ENCODE measurements at regions not wholly inside any gene's neighbourhood (a gene's known extent, or its start where the extent isn't known, plus 50 kb on each side); places are given as distances from the start of the nearest gene placed in this dataset.
"Not testable (repeated sequence)": the region's sequence is repeated elsewhere in the genome, so short reads cannot be mapped to it uniquely, and the experiment has no call there.

DNA sequence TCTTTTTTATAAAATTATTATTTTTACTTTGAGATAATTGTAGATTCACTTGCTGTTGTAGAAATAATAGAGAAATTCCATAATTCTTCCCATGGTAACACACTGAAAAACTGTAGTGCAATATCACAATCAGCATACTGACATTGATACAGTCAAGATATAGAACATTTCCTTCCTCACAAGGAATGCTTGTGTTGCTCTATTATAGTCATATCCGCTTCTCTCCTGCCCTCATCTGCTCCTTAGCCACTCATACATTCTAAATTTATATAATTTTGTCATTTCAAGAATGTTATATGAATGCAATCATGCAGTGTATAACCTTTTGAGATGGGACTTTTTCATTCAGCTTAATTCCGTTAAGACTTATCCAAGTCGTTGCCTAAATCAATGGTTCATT is 320.2 kb downstream of the BARHL2 start:
- no peak for DNase-seq

DNA sequence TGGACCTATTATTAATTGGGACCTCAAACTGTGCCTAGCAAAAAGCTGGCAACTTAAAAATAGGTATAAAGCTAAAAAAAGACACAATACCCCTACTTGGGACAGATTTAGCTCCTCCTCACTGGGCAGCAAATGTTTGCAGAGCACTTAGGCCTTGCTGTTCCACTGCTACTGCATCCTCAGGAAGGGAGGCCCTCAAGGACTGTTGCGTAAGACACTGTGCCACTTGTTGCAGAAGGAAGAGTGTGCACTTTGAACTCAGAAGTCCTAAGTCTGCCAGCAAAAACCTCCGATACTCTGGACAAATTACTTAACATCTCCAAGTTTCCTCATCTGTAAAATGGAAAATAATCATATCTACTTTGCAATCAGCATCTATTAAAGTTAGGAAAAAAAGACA is 322.9 kb downstream of the BARHL2 start:
- no peak for DNase-seq

DNA sequence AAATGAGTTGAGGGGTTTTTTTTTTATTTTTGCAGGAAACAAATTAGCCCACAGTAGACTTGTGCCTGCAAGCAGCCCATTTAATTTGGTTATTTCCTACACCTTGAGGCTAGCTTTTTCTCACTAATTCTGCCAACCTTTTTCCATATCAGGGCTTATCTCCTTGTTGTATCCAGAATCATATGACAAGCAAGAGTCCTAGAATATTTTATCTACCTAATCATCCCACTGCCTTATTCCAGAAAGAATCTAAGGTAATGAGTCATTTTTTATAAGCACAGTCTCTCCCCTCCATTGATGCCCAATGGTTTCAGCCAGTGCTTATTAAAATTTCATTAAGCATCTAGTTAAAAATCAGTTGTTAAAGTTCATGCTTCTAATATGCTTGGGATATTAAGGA is 324.1 kb downstream of the BARHL2 start:
- no peak for DNase-seq

DNA sequence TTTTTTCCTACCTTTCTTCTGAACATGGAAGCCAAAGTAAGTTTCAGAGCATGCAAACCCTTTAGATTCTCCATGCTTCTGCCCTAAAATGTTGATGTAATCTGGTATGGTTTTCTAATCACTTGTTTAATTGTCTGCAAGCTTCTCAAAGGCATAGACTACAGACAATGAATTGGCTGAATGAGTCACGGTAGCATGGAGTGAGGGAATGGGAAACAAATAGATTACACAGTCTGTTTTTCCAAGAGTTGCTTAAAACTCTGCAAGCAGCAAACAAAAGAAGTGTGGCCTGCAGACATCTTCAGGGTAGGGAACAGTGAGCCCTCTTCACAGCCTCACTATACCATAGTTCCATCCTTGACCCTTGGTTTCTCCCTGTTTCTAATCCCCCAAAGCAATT is 326.0 kb downstream of the BARHL2 start:
- DNase-seq = no peak

DNA sequence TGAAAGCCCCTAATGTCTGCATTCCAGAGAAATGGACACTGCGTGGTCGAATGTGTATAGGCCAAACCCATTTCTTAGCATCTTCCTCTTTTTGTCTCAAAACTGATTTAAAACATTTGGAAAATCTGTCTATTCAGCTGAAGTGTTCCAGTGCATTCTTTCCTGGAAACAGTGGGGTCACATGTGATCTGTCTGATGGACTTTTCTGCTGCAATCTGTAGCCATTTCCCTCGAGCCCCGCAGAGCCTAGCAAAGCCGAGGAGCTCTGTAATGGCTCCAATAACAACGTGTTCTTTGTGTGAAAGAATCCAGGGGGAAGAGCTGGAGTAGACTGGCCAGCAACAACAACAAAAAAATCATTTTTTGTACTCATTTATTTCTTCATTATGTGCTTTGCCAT is 329.3 kb downstream of the BARHL2 start:
- DNase-seq = no peak

DNA sequence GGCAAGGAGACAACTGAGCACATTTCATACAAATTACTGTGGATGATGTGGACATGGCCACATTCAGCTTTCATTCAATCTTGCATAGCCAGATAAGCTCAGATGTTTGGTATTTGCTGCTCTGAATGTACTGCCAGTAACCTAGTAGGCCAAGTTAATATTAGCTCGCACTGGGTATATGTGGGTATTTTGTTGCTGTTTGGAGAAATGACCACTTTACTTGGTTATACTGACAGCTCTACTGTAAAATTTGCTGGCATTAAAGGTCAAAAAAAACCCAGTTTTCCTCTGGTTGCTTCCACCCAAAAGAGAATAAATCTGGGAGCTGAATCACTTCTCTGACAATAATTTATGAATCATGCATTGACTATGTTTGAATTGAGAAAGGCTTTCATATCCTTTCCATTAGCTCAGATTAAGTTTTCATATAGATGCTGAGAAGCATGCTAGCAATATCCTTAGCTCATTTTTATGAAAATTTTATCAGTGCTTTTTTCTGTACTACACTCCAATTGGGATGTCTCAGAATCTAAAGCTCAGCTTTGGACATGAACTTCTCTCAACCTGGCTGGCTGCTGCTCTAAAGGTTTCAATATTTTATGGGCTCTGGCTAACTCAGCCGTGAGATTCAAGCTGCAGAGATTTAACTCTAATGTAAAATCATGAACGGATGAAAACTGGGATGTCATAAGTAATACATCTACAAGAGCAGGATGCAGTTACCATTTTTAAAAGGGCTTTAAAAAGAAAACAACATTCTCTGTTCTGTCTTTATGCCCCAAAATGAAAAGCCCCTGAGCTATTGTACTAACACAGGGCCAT is 330.0 kb downstream of the BARHL2 start:
- no peak for DNase-seq

DNA sequence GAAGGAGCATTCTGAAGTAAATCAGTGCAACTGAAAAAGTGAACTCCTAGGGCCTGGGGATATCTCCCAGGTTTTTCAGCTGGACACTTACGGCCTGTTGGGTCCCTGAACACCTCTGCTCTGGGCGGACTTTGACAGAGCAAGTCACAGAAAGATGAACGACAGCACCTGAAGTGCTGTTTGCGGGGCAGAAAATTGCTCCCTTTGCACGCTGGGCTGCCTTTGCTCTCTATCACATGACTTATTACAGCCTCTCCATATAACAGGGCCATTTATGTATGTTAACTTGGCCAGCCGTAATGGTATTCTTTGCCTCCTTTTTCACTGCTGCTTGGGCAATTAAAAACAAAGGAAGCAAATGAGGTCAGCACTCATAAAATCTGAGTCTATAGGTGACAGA is 332.9 kb downstream of the BARHL2 start:
- DNase-seq = no peak

DNA sequence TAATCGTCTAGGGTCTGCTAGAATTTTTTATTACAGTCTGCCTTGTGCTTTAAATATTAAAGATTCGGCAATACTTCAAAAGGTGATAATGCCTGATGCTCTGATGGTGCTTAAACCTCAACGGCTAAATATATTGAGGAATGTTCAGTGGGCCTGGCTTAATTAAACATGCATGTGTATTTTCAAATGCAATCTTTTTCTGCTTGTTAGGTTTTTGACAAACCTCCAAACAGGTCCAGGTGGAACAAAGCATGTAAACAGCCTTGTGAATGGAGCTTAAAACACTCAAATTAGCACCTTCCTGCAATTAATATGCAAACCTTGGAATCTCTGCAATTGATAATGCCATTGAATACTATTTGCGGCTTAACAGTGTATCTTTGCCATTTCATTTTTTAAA is 334.9 kb downstream of the BARHL2 start:
- DNase-seq = no peak

DNA sequence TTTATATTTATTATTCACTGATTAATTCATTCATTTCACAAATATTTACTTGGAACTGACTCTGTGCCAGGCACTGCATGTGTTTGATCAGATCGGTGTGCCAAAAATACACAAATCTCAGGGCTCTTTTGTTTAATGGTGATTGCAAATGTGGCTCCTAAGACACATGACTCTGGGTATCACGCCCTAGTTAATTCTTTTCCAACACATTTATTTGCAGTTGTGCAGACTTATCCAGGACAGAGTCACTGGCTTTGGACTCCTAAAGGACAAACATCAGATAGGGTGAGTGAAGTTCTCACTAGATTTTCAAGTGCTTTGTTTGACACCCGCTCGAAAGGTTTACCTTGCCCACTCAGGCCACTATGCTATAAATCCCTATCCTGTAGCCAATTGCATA is 335.5 kb downstream of the BARHL2 start:
- DNase-seq = no peak

DNA sequence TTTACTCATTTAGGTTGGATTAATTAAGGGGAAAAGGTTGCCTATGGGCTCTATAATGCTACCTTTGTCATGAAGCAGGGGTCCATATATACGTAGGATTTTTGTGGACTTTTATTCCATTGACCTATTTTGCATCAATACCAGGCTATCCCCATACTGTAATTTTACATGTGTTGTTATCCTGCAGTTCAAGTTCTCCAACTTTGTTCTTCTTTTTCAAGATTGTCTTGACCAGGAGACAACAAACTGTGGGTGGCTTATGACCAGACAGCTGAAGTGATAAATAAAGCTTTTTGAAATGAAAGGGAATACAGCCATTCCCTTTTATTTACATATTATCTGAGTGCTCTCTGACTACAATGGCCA is 345.7 kb downstream of the BARHL2 start:
- no peak for DNase-seq

DNA sequence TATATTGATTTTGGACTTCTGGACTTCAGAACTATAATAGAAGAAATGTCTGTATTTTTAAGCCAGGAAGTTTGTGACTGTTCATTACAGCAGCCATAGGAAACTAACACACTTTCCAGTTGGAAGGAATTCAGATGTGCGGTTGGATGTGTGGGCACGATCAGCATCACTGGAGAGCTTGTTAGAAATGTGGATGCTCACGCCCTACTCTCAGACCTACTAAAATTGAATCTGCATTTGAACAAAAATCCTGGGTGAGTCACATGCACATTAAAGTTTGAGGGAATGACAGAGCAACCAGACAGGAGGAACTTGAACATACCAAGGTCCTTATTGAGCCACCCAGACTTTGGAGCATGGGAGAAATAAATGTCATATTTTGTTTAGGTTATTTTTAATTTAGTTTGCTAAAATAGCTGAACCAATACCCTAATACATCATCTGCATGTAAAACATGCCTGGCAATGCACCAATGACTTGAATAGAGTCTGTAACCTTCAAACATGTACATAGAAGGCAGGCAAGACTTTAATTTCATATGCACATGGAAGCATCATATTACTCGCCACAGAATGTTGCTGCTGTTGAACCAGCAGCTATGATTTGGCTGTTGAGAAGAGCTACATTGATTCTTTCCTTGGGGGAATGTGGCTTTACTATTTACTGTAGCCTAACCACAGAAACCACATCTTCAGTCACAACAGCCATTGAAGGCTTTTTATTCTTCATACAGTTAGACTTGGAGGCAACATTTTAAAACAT is 346.2 kb downstream of the BARHL2 start:
- DNase-seq = no peak

DNA sequence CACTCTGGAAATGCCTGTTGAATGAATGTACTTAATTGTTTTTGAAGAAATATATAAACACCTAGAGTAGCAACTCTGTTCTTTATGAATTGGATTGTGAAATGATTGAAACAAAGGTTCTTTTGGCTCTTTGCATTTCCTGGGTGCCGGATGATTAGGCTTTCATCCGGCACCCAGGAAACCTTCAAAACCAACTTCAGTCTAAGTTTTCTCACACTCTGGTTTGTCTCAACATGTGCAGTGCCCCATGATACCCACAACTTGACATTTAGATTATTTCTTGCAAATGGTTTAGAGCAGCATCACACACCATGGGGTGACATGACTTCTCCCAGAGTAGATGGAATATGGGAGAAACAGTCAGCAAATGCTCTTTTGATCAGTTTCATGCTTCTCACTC is 354.9 kb downstream of the BARHL2 start:
- DNase-seq = no peak

DNA sequence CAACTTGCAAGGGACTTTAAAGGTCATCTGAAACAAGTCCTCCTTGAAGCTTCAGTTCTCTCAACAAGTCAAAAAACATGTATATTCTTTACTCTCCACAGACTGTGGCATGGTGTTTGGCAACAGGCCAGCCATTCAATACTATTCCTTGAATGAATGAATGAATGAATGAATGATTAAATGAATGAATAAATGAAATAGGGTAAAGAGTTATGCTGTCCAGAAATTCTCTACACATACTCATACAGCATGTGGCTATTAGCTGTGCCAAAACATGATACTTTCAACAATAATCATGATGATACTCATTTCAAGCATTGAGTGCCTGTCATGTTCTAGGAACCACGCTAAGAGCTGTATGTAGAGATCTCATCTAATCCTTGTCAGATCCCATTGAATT is 356.1 kb downstream of the BARHL2 start:
- DNase-seq = no peak

DNA sequence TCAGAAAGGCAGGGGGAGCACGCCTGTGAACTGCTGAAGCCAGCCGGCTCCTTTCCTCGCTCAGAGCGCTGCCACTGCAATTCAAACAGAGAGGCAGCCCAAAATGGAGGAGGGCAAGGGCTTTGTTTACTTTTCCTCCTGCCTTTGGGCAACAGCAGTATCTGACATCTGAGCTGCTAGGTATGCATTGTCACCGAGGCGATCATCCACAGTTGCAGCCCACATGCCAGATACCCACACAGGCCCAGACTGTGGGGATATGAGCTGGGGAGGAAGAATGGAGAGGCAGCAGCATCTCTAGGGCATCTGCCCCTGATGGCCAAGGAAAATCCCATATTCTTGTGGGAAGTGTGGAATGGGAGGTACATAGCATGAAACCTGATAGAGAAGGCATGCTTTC is 357.1 kb downstream of the BARHL2 start:
- no peak for DNase-seq

DNA sequence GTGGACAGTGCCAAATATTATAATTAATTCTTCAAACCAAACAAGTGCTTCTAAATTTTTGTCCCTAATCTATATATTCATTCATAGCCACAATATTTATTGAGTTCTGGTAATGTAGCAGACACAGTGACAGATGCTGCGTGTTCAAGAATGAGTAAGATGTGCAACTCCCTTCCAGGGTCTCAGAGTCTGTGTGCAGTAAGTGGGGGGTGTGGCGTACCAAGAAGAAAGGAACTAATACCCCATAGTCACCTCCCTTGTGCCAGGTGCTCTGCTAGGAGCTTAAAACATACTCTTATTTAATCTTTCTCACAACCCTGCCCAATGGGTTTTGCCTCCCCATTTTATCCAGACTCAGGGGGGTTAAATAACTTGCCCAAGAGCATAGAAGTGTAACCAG is 358.7 kb downstream of the BARHL2 start:
- DNase-seq = no peak

DNA sequence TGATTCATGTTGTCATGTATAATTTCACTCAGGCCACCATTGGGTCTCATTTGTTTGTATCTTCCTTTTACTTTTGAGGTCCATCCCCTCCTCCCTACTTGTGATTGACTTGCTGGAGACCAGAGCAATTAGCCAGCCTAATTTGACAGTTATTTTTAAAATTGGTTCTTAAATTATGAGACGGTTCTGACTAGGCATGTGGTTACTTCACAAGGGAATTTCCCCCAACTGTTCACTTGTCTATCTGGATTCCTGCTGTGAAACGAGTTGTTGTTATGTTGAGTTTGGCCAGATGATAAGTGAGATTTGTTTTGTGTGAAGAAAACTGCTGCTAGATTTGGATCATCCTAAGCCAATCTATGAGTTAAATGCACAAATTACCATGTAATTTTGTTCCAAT is 359.1 kb downstream of the BARHL2 start:
- DNase-seq = no peak

DNA sequence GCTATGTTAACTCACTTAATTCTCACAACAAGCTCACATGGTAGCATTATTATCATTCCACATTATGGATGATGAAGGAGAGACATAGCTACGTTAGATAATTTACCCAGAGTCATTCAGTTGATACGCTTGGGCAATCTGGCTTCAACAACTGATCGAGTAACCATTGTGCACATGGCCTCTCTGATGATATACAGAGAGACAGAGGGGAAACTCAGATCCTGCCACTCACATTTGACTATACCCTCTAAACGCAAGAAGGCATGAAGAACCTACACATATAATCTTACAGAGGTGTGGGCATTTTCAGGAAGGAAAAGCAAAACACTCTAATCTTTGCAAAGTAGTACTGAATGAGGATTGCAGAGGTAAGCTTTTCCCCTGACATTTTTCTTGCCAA is 360.1 kb downstream of the BARHL2 start:
- DNase-seq = no peak

DNA sequence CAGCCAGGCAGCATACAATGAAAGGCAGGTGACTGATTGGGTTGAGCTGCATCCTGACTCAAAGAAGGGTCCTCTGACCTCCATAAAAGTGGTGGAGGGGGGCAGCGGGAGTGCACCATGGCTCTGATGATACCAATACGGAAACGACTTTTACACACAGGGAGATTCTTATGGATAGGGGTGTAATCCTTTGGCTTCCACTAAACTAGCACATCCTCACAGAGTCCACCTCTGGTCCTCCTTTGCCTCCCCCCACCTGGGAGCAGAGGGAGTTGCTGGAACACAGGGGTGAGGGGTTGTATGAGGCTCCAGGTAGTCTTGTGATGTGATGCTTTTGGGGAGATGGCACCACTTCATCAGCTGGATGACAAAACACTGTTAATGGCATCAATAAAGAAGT is 361.0 kb downstream of the BARHL2 start:
- DNase-seq = no peak

DNA sequence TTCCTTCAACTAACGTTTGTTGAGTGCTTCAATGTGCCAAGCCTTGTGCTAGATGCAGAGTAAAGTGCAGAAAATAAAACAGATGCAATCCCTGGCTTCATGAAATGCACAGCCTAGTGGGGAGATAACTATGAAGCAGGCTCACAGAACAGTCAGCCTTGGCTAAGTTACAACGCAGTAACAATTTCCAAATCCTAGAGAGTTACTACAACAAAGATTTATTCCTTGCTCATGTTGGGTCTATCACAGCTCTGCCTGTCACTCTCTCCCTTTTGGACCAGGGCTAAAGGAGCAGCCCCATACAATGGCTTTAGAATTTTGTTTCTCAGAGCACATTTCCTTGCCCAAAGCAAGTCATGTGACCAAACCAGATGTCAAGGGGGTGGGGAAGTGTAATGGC is 359.8 kb downstream of the ZNF326 start:
- DNase-seq = no peak

DNA sequence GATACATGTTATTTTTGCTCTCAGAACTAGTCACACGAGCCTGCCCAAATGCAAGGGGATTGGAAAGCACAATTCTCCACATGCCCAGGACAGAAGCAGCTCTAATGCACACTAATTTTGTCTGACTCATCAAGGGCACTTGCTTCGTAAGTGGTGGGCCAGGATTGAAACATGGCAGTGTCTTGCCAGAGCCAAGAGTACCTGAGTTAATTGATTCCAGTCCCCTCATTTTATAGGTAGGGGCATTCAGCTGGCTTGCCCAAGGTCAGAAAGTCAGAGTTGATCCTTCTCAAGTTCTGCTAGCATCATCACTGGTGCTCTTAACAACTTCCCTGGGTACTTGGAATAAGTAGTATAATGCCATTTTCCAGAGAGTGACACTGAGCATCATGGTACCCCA is 356.1 kb downstream of the ZNF326 start:
- DNase-seq = no peak

DNA sequence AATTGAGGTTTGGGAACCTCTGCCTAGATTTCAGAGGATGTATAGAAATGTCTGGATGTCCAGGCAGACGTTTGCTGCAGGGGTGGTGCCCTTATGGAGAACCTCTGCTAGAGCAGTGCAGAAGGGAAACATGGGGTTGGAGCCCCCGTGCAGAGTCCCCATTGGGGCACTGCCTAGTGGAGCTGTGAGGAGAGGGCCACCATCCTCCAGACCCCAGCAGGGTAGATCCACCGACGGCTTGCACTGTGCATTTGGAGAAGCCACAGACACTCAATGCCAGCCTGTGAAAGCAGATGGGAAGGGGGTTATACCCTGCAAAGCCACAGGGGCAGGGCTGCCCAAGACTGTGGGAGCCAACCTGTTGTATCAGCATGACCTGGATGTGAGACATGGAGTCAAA is 354.6 kb downstream of the ZNF326 start:
- no peak for DNase-seq

DNA sequence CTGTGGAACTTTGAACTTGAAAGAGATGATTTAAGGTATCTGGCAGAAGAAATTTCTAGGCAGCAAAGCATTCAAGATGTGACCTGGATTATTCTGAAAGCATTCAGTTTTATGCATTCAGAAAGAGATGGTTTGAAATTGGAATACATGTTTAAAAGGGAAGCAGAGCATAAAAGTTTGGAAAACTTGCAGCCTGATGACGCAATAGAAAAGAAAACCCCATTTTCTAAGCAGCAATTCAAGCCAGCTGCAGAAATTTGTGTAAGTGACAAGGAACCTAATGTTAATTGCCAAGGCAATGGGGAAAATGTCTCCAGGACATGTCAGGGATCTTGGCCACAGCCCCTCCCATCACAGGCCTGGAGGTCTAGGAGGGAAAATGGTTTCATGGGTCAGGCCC is 354.0 kb downstream of the ZNF326 start:
- DNase-seq = no peak

DNA sequence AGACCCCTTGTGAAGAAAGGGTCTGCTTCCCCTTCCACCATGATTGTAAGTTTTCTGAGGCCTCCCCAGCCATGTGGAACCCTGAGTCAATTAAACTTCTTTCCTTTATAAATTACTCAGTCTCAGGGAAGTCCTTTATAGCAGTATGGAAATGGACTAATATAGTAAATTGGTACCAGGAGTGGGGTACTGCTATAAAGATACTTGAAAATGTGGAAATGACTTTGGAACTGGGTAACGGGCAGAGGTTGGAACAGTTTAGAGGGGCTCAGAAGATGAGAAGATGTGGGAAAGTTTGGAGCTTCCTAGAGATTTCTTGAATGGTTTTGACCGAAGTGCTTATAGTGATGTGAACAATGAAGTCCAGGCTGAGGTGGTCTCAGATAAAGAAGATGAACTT is 353.5 kb downstream of the ZNF326 start:
- not testable (repeated sequence) for DNase-seq

DNA sequence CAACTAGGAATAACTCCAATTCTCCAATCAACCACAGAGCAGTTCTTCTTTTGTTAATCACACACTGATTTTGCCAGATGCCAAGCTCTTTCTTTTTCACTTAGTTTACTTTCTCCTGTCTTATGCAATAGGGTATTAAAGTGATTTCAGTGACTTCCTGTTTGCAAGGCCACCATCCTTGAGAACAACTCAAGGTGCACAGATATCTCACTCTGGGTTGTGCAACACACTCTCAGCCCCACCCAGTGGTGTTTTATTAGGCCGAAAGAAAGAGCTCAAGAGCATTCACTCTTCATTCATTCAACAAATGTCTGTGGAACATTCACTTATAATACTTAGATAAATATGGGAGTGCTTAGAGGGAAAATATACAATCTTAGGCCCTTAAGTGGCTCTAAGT is 352.5 kb downstream of the ZNF326 start:
- no peak for DNase-seq

DNA sequence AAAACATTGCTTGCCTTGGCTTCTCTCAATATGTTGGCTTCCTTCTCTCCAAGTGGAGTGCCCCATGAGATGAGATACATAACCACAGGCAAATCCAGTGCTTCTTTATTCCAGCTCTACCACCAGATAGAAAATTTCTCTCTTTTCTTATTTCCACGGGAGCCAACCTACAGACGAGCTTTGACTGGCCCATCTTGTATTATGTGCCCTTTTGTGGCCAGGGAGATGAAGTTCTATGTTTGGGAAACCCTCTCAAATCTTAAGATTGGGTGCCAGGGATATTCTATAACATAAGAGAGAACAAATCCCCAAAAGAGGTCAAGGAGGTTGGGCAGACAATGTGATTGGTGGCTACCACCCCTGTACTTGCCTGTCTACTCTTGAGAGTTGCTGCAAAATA is 351.8 kb downstream of the ZNF326 start:
- DNase-seq = no peak
